HG03159 (cell line): ENCODE measurements at regions not wholly inside any gene's neighbourhood (a gene's known extent, or its start where the extent isn't known, plus 50 kb on each side); places are given as distances from the start of the nearest gene placed in this dataset.

Experiments used
- ATAC-seq: cut with Tn5 transposase; IDR thresholded peaks from one replicate; pipeline ENCODE4 v1.9.1; 2021; ENCODE audit warnings: mild to moderate bottlenecking, moderate library complexity; ENCODE audit not compliant: unreplicated experiment

- ATAC-seq, result no peak
These were observed 75.6 kb upstream of the HELT start for GRCh38 chr4:184942444-184943425.

GRCh38 chr4:184949020-184949419, 69.3 kb upstream of the HELT start:
- no peak for ATAC-seq

- no peak for ATAC-seq
These were observed 68.0 kb upstream of the HELT start for GRCh38 chr4:184950117-184950830.

GRCh38 chr4:184950926-184951325, 67.4 kb upstream of the HELT start:
- no peak for ATAC-seq

- no peak for ATAC-seq
These were observed 66.6 kb upstream of the HELT start for GRCh38 chr4:184951668-184952160.

GRCh38 chr4:184952522-184952921, 65.8 kb upstream of the HELT start:
- no peak for ATAC-seq

GRCh38 chr4:184953421-184953945, 64.8 kb upstream of the HELT start:
- no peak for ATAC-seq

GRCh38 chr4:184953971-184954370, 64.3 kb upstream of the HELT start:
- no peak for ATAC-seq

- no peak for ATAC-seq
These were observed 63.8 kb upstream of the HELT start for GRCh38 chr4:184954482-184954881.

GRCh38 chr4:184955116-184955515, 63.2 kb upstream of the HELT start:
- no peak for ATAC-seq

- peak; percentile 70 for ATAC-seq
These were observed 62.7 kb upstream of the HELT start for GRCh38 chr4:184955636-184956035.

- no peak for ATAC-seq
These were observed 60.7 kb upstream of the HELT start for GRCh38 chr4:184957446-184958115.

GRCh38 chr4:184958127-184958922, 60.0 kb upstream of the HELT start:
- ATAC-seq, result no peak

- no peak for ATAC-seq
These were observed 59.4 kb upstream of the HELT start for GRCh38 chr4:184958923-184959210.

- ATAC-seq, result no peak
These were observed 59.0 kb upstream of the HELT start for GRCh38 chr4:184959309-184959708.

GRCh38 chr4:184959786-184960185, 58.5 kb upstream of the HELT start:
- ATAC-seq, result no peak

GRCh38 chr4:184960505-184960971, 57.8 kb upstream of the HELT start:
- no peak for ATAC-seq

GRCh38 chr4:184961660-184962059, 56.6 kb upstream of the HELT start:
- ATAC-seq, result no peak

GRCh38 chr4:184962125-184962638, 56.1 kb upstream of the HELT start:
- no peak for ATAC-seq
